HepG2 (cell line): ENCODE measurements at regions not wholly inside any gene's neighbourhood (a gene's known extent, or its start where the extent isn't known, plus 50 kb on each side); places are given as distances from the start of the nearest gene placed in this dataset.

ENCODE experiments used
- BCL6 ChIP-seq: IDR thresholded peaks from 2 replicates; pipeline ENCODE4 v1.6.1; 2016; ENCODE audit warnings: missing genetic modification reagents, missing compliant biosample characterization
- DR1 ChIP-seq: sonication (generic); formaldehyde crosslinking; IDR thresholded peaks from 2 replicates; pipeline ENCODE4 v1.8.0; 2021; ENCODE audit warnings: mild to moderate bottlenecking, missing genetic modification reagents, inconsistent platforms
- KDM5B ChIP-seq: sonication (generic); formaldehyde crosslinking; IDR thresholded peaks from 2 replicates; pipeline ENCODE4 v1.4.0; 2020; ENCODE audit warnings: missing genetic modification reagents, mild to moderate bottlenecking, borderline replicate concordance
- NCOR1 ChIP-seq: fragments of 200-600 bp; sonication (generic); IDR thresholded peaks from 2 replicates; pipeline ENCODE4 v1.7.0; 2017; ENCODE audit warnings: antibody characterized with exemption, low read length, borderline replicate concordance
- SUZ12 ChIP-seq: fragments of 150-350 bp; IDR thresholded peaks from 2 replicates; pipeline ENCODE4 v1.6.1; 2014; ENCODE audit warnings: low read depth, low read length
- ZNF407 ChIP-seq: sonication (generic); formaldehyde crosslinking; IDR thresholded peaks from one replicate; pipeline ENCODE4 v1.5.1; 2020; ENCODE audit warnings: mild to moderate bottlenecking, missing genetic modification reagents; ENCODE audit errors: not compliant biosample characterization

GRCh38 chr1:173405281-173405680 lies 71.9 kb upstream of the PRDX6 start (continued):
- TF ChIP-seq ZNF407 (CRISPR knock-in tag), result no peak
- no peak for TF ChIP-seq SUZ12
- no peak for TF ChIP-seq KDM5B (CRISPR knock-in tag)
- TF ChIP-seq NCOR1, result no peak
- TF ChIP-seq DR1 (CRISPR knock-in tag), result no peak
- no peak for TF ChIP-seq BCL6 (CRISPR knock-in tag)
